ENCODE measurements at regions not wholly inside any gene's neighbourhood (a gene's known extent, or its start where the extent isn't known, plus 50 kb on each side); places are given as distances from the start of the nearest gene placed in this dataset.
A peak's percentile ranks its signal among the peaks of the same experiment; 100 is the strongest.

DNA sequence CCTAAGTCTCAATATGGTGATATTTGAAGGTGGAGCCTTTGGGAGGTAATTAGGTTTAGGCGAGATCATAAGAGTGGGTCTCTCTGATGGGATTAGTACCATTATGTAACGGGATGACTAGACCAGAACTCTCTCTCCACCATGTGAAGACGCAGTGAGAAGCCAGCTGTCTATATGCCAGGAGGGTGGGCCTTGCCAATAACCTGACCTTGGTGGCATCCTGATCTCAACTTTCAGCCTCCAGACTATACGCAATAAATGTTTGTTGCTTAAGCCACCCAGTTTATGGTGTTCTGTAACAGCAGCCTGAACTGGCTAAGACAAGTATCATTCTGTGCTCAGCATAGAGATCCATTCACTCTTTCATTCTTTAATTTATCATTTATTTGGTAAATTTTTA lies 167.2 kb upstream of the CDH11 start:
- H3K4me3 Mint-ChIP-seq = no peak overlapping the region
- TF ChIP-seq, protein P1, sequence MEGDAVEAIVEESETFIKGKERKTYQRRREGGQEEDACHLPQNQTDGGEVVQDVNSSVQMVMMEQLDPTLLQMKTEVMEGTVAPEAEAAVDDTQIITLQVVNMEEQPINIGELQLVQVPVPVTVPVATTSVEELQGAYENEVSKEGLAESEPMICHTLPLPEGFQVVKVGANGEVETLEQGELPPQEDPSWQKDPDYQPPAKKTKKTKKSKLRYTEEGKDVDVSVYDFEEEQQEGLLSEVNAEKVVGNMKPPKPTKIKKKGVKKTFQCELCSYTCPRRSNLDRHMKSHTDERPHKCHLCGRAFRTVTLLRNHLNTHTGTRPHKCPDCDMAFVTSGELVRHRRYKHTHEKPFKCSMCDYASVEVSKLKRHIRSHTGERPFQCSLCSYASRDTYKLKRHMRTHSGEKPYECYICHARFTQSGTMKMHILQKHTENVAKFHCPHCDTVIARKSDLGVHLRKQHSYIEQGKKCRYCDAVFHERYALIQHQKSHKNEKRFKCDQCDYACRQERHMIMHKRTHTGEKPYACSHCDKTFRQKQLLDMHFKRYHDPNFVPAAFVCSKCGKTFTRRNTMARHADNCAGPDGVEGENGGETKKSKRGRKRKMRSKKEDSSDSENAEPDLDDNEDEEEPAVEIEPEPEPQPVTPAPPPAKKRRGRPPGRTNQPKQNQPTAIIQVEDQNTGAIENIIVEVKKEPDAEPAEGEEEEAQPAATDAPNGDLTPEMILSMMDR (IDR thresholded peaks at IDR 0.05; ENCODE audit: unreplicated experiment) = no peak
- H3K27me3 Mint-ChIP-seq (ENCODE audit: low read depth) = no peaks in the 10 kb centered on the region
- no peaks in the 10 kb centered on the region for H3K9me3 Mint-ChIP-seq
- DNase-seq (ENCODE audit: low spot score in 2 of 2, unreplicated experiment in 2 of 2) = no peak
- peaks cover 20% of the 10 kb centered on the region for H3K4me1 Mint-ChIP-seq
- no peak overlapping the region for H3K27ac Mint-ChIP-seq
- no peaks in the 10 kb centered on the region for H3K36me3 Mint-ChIP-seq

DNA sequence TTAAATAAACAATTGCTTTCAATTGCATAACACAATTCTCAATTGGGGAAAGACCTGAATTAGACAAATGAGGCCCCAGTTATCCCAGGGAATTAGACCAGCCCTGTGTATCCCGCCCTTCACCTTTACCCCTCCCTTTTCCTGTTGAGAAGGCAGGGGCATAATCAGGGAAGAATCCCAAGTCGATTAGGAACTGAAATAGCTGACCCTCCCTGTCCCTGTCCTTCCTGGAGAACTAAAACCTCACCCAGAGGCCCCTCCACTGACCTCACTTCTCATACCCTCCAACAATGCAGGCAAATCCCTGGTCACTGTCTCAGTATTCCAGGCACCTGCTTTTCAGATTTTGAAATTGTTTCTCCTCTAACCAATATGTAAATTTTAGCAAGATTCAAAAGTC lies 165.4 kb upstream of the CDH11 start:
- Mint-ChIP-seq H3K4me3 (no peak overlapping the region), H3K36me3 (no peaks in the 10 kb centered on the region), H3K9me3 (no peaks in the 10 kb centered on the region), H3K4me1 (peaks cover 33% of the 10 kb centered on the region), H3K27ac (no peak overlapping the region), H3K27me3 (ENCODE audit: low read depth) (no peaks in the 10 kb centered on the region)
- TF ChIP-seq, protein P1 (IDR thresholded peaks at IDR 0.05; ENCODE audit: unreplicated experiment) = no peak
- DNase-seq (ENCODE audit: low spot score in 2 of 2, unreplicated experiment in 2 of 2) = no peak

DNA sequence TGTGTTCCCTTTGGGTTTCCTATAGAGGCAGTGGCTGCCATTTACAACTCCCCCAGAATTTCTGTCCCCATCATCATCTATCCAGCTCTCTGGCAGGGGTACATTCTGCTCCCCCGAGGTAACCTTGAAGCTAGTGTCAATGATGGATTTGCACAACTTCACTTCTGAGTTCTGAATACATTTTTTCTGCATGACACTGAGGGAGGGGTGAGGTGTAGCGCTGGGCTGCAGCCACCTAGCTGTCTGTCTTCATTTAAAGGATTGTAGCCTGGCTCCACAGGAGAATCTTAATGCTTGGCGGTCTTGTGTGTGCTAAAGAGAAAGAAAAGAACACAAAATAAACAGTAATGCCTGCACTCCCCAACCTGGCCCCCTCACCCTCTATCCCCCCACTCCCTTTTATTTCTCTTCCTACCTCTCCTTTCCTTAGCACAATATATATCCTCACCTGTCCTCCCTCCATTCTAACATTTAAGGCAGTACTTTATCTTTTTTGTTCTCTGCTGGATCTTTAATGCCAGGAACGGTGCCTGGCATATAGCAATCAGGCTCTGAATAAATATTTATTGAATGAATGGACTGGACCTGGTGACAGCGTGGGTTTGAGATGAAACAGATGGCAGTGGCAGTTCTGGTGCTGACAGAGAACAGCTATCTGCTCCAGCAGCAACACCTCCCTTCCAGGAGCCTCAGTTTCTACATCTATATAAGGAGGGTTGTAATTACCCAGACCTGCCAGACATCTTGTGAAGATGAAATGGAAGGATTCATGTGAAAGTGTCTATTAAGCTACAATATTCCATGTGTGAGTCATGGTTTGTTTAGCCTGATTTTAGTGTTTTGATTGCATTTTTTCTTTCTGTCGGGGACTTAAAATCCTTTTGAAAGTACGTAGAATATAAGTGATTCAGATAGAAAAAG lies 163.5 kb upstream of the CDH11 start:
- Mint-ChIP-seq H3K27ac (peak overlapping the region; percentile 78), H3K4me3 (peak overlapping the region; percentile 16), H3K4me1 (peaks cover 48% of the 10 kb centered on the region), H3K36me3 (no peaks in the 10 kb centered on the region), H3K27me3 (ENCODE audit: low read depth) (no peaks in the 10 kb centered on the region), H3K9me3 (no peaks in the 10 kb centered on the region)
- no peak for DNase-seq (ENCODE audit: low spot score in 2 of 2, unreplicated experiment in 2 of 2)
- TF ChIP-seq, protein P1 (IDR thresholded peaks at IDR 0.05; ENCODE audit: unreplicated experiment) = no peak

DNA sequence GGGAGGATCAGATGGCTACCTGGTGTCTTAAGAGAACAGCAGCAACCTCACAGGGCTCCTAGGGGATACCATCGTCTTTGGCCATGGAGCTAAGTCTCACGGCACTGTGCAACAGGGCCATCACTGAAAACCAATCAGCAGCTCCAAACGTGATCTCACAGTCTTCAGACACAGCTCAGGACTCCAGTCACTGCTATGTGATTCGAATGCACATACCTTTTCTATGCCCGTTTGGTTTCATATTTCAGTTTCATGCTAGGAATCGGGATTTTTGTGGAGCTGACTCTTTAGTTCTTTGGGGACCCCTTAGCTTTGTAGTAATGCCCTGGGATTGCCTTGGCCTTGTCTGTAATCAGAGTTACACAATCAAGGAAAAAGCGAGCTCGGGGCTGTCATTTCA lies 162.8 kb upstream of the CDH11 start:
- no peaks in the 10 kb centered on the region for H3K27me3 Mint-ChIP-seq (ENCODE audit: low read depth)
- TF ChIP-seq, protein P1 (IDR thresholded peaks at IDR 0.05; ENCODE audit: unreplicated experiment) = no peak
- DNase-seq (ENCODE audit: low spot score in 2 of 2, unreplicated experiment in 2 of 2) = no peak
- no peak overlapping the region for H3K4me3 Mint-ChIP-seq
- peaks cover 48% of the 10 kb centered on the region for H3K4me1 Mint-ChIP-seq
- no peaks in the 10 kb centered on the region for H3K36me3 Mint-ChIP-seq
- H3K27ac Mint-ChIP-seq = peak overlapping the region; percentile 78
- H3K9me3 Mint-ChIP-seq = no peaks in the 10 kb centered on the region

DNA sequence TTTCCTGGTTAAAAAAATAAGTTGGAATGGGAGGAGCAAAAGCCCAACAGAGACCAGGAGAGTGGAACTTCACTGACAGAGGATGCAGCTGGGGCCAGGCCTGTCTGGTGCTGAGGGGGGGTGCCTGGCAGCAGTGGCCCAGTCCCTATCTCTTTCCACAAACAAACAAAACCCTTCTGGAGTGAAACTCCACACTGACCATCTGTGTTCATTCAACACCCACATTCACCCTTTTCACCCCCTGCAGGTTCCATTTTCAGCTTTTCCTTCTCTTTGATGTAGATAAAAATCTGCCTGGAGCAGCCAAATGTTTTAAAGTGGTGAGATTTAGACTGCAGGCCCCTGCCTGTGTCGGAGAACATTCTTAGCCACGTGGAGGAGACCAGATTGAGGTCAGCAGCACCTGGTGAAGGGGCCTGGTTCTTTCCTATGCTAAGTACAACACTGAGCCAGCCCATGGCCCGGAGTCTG lies 161.4 kb upstream of the CDH11 start:
- Mint-ChIP-seq H3K4me3 (no peak overlapping the region), H3K27me3 (ENCODE audit: low read depth) (no peaks in the 10 kb centered on the region), H3K27ac (peak overlapping the region; percentile 81), H3K9me3 (no peaks in the 10 kb centered on the region), H3K36me3 (no peaks in the 10 kb centered on the region), H3K4me1 (peaks cover 48% of the 10 kb centered on the region)
- TF ChIP-seq, protein P1 (IDR thresholded peaks at IDR 0.05; ENCODE audit: unreplicated experiment) = no peak
- DNase-seq (ENCODE audit: low spot score in 2 of 2, unreplicated experiment in 2 of 2) = no peak

Measured in mesothelial cell of epicardium (in vitro differentiated cells).